Hepatocyte (in vitro differentiated cells): ENCODE measurements at regions not wholly inside any gene's neighbourhood (a gene's known extent, or its start where the extent isn't known, plus 50 kb on each side); places are given as distances from the start of the nearest gene placed in this dataset.

Experiments
- DNase-seq: peaks from one replicate; pipeline ENCODE4 v3.0.0-alpha.2; 2016; ENCODE audit warnings: low spot score
- H2AFZ ChIP-seq: fragments of 200-600 bp; sonication (generic); 2 replicates; pipeline ENCODE4 v1.6.0; 2016; ENCODE audit warnings: antibody characterized with exemption, mild to moderate bottlenecking
- H3K27ac ChIP-seq: fragments of 200-600 bp; sonication (generic); 2 replicates; pipeline ENCODE4 v1.5.1; 2016; ENCODE audit warnings: mild to moderate bottlenecking
- H3K27me3 ChIP-seq: fragments of 200-600 bp; sonication (generic); 2 replicates; pipeline ENCODE4 v1.6.1; 2016
- H3K36me3 ChIP-seq: fragments of 200-600 bp; sonication (generic); replicated peaks from 2 replicates; pipeline ENCODE4 v1.5.1; 2016; ENCODE audit warnings: low read depth; ENCODE audit not compliant: insufficient read depth
- H3K4me1 ChIP-seq: fragments of 200-600 bp; sonication (generic); 2 replicates; pipeline ENCODE4 v1.5.1; 2016; ENCODE audit warnings: mild to moderate bottlenecking, moderate library complexity; ENCODE audit not compliant: insufficient read depth
- H3K4me2 ChIP-seq: fragments of 200-600 bp; sonication (generic); 2 replicates; pipeline ENCODE4 v1.6.0; 2016
- H3K4me3 ChIP-seq: fragments of 200-600 bp; sonication (generic); 2 replicates; pipeline ENCODE4 v1.5.1; 2016; ENCODE audit warnings: mild to moderate bottlenecking
- H3K79me2 ChIP-seq: fragments of 200-600 bp; sonication (generic); 2 replicates; pipeline ENCODE4 v1.6.0; 2017; ENCODE audit warnings: mild to moderate bottlenecking
- H3K9me2 ChIP-seq: fragments of 200-600 bp; sonication (generic); replicated peaks from 2 replicates; pipeline ENCODE4 v1.6.0; 2017; ENCODE audit warnings: mild to moderate bottlenecking; ENCODE audit not compliant: insufficient read depth
- H3K9me3 ChIP-seq: fragments of 200-600 bp; sonication (generic); 2 replicates; pipeline ENCODE4 v1.5.1; 2016; ENCODE audit warnings: low read depth, mild to moderate bottlenecking
- H4K20me1 ChIP-seq: fragments of 200-600 bp; sonication (generic); 2 replicates; pipeline ENCODE4 v1.6.0; 2016; ENCODE audit warnings: mild to moderate bottlenecking; ENCODE audit not compliant: insufficient read depth, poor library complexity, severe bottlenecking
- EZH2 ChIP-seq: fragments of 200-600 bp; sonication (generic); IDR thresholded peaks from 2 replicates; pipeline ENCODE4 v1.6.1; 2016; ENCODE audit warnings: antibody characterized with exemption, mild to moderate bottlenecking, borderline replicate concordance
- EZH2phosphoT487 ChIP-seq: fragments of 200-600 bp; sonication (generic); IDR thresholded peaks from one replicate; pipeline ENCODE4 v1.6.1; 2018; ENCODE audit warnings: antibody characterized with exemption, mild to moderate bottlenecking, low read depth, moderate library complexity; ENCODE audit not compliant: unreplicated experiment, severe bottlenecking
- WGBS: methylation state at CpG from one replicate; pipeline ENCODE4 v1.1.6; 2016; ENCODE audit warnings: low lambda C conversion rate; ENCODE audit errors: missing lambda C conversion rate; 5-methylcytosine and 5-hydroxymethylcytosine counted together
- TF ChIP-seq, protein P1 (sequence below): fragments of 200-600 bp; sonication (generic); IDR thresholded peaks from 2 replicates; pipeline ENCODE4 v1.5.1; 2016; ENCODE audit warnings: antibody characterized with exemption, mild to moderate bottlenecking; ENCODE audit not compliant: poor library complexity

GRCh38 chr2:160783474-160783873, 289.9 kb upstream of the RBMS1 start:
- H2AFZ ChIP-seq: no peak overlapping the region
- no peak overlapping the region for H3K4me2 ChIP-seq
- no peak overlapping the region for H3K27ac ChIP-seq
- no peaks in the 10 kb centered on the region for H4K20me1 ChIP-seq
- TF ChIP-seq EZH2 (no peak), EZH2phosphoT487 (no peak)
- TF ChIP-seq, protein P1, sequence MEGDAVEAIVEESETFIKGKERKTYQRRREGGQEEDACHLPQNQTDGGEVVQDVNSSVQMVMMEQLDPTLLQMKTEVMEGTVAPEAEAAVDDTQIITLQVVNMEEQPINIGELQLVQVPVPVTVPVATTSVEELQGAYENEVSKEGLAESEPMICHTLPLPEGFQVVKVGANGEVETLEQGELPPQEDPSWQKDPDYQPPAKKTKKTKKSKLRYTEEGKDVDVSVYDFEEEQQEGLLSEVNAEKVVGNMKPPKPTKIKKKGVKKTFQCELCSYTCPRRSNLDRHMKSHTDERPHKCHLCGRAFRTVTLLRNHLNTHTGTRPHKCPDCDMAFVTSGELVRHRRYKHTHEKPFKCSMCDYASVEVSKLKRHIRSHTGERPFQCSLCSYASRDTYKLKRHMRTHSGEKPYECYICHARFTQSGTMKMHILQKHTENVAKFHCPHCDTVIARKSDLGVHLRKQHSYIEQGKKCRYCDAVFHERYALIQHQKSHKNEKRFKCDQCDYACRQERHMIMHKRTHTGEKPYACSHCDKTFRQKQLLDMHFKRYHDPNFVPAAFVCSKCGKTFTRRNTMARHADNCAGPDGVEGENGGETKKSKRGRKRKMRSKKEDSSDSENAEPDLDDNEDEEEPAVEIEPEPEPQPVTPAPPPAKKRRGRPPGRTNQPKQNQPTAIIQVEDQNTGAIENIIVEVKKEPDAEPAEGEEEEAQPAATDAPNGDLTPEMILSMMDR: no peak
- H3K4me3 ChIP-seq: no peak overlapping the region
- no peaks in the 10 kb centered on the region for H3K4me1 ChIP-seq
- H3K79me2 ChIP-seq: no peaks in the 10 kb centered on the region
- DNase-seq: no peak
- no peaks in the 10 kb centered on the region for H3K9me3 ChIP-seq
- no peaks in the 10 kb centered on the region for H3K9me2 ChIP-seq
- H3K36me3 ChIP-seq: no peaks in the 10 kb centered on the region
- H3K27me3 ChIP-seq: no peaks in the 10 kb centered on the region

DNA sequence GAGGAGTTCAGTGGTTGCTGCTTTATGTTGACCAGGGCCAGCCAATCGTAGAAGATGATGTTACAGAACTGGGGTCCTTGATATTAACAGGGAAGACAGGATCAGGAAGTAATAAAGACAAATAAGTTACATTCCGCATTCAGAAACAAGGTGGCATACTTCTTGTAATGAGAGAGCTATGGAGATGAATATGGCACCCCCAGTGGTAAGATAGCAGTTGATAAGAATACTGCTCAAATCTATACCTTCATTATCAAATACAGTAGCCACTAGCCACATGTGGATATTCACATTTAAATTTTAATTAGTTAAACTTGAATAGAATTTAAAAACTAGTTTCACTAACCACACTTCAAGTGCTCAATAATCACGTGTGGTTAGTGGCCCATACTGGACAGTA, 290.4 kb upstream of the RBMS1 start:
- WGBS: 92% methylated on average over 3 of the region's 3 CpGs
- H3K79me2 ChIP-seq: no peaks in the 10 kb centered on the region

GRCh38 chr2:160790738-160791137, 297.1 kb upstream of the RBMS1 start:
- Histone ChIP-seq H3K4me2 (no peak overlapping the region), H3K79me2 (no peaks in the 10 kb centered on the region), H3K4me1 (no peaks in the 10 kb centered on the region), H3K9me2 (no peaks in the 10 kb centered on the region), H3K9me3 (no peaks in the 10 kb centered on the region), H3K36me3 (no peaks in the 10 kb centered on the region), H2AFZ (no peak overlapping the region), H3K27ac (no peak overlapping the region), H3K27me3 (no peaks in the 10 kb centered on the region), H4K20me1 (no peaks in the 10 kb centered on the region), H3K4me3 (no peak overlapping the region)
- WGBS: 83% methylated on average over 2 of the region's 2 CpGs
- TF ChIP-seq EZH2phosphoT487 (no peak), EZH2 (no peak)
- TF ChIP-seq, protein P1: no peak
- DNase-seq: no peak

More for the DNA sequence above, 290.4 kb upstream of the RBMS1 start:
- Histone ChIP-seq H4K20me1 (no peaks in the 10 kb centered on the region), H3K27ac (no peak overlapping the region), H3K4me3 (no peak overlapping the region), H3K36me3 (no peaks in the 10 kb centered on the region), H2AFZ (no peak overlapping the region), H3K9me2 (no peaks in the 10 kb centered on the region), H3K27me3 (no peaks in the 10 kb centered on the region), H3K9me3 (no peaks in the 10 kb centered on the region), H3K4me2 (no peak overlapping the region), H3K4me1 (no peaks in the 10 kb centered on the region)
- no peak for TF ChIP-seq EZH2
- DNase-seq: no peak

GRCh38 chr2:160791884-160792283, 298.3 kb upstream of the RBMS1 start:
- H3K27ac ChIP-seq: no peak overlapping the region
- no peaks in the 10 kb centered on the region for H3K9me2 ChIP-seq
- no peak overlapping the region for H3K4me2 ChIP-seq
- H3K27me3 ChIP-seq: no peaks in the 10 kb centered on the region
- no peak for DNase-seq
- H3K4me1 ChIP-seq: no peaks in the 10 kb centered on the region
- H2AFZ ChIP-seq: no peak overlapping the region
- TF ChIP-seq, protein P1: no peak
- TF ChIP-seq EZH2phosphoT487 (no peak), EZH2 (no peak)
- H3K9me3 ChIP-seq: no peaks in the 10 kb centered on the region
- H4K20me1 ChIP-seq: no peaks in the 10 kb centered on the region
- H3K36me3 ChIP-seq: no peaks in the 10 kb centered on the region
- WGBS: 70% methylated on average over 3 of the region's 3 CpGs
- no peaks in the 10 kb centered on the region for H3K79me2 ChIP-seq
- H3K4me3 ChIP-seq: no peak overlapping the region
